Stimulated activated CD4-positive, alpha-beta T cell treated with anti-CD3 and anti-CD28 coated beads, Interleukin-15, amount 100 ng/mL, for 24 hours (primary cell): ENCODE measurements at regions not wholly inside any gene's neighbourhood (a gene's known extent, or its start where the extent isn't known, plus 50 kb on each side); places are given as distances from the start of the nearest gene placed in this dataset.
"Not testable (repeated sequence)": the region's sequence is repeated elsewhere in the genome, so short reads cannot be mapped to it uniquely, and the experiment has no call there.

Source experiments
- DNase-seq: peaks from one replicate; pipeline ENCODE4 v3.0.0-alpha.2; 2020

- no peak for DNase-seq
These were observed 342.8 kb downstream of the EIPR1 start for GRCh38 chr2:3034856-3035255.

GRCh38 chr2:3034396-3034795, 343.2 kb downstream of the EIPR1 start:
- no peak for DNase-seq

- no peak for DNase-seq
These were observed 344.3 kb downstream of the EIPR1 start for GRCh38 chr2:3033315-3033714.

GRCh38 chr2:3030791-3031190, 346.8 kb downstream of the EIPR1 start:
- DNase-seq = not testable (repeated sequence)

GRCh38 chr2:3025984-3026383, 351.6 kb downstream of the EIPR1 start:
- no peak for DNase-seq

GRCh38 chr2:3025261-3025660, 352.4 kb downstream of the EIPR1 start:
- no peak for DNase-seq

- DNase-seq = no peak
These were observed 353.1 kb downstream of the EIPR1 start for GRCh38 chr2:3024401-3024935.

GRCh38 chr2:3023531-3023930, 354.1 kb downstream of the EIPR1 start:
- no peak for DNase-seq

- DNase-seq = no peak
These were observed 354.7 kb downstream of the EIPR1 start for GRCh38 chr2:3022841-3023372.

GRCh38 chr2:3021720-3022119, 355.9 kb downstream of the EIPR1 start:
- no peak for DNase-seq

GRCh38 chr2:3010001-3010400, 367.6 kb downstream of the EIPR1 start:
- DNase-seq = no peak

- no peak for DNase-seq
These were observed 368.1 kb downstream of the EIPR1 start for GRCh38 chr2:3009483-3009882.

GRCh38 chr2:3009005-3009404, 368.6 kb downstream of the EIPR1 start:
- no peak for DNase-seq

- no peak for DNase-seq
These were observed 369.1 kb downstream of the EIPR1 start for GRCh38 chr2:3008561-3008960.

- no peak for DNase-seq
These were observed 370.5 kb downstream of the EIPR1 start for GRCh38 chr2:3007135-3007534.

- DNase-seq = no peak
These were observed 371.6 kb downstream of the EIPR1 start for GRCh38 chr2:3005859-3006501.

GRCh38 chr2:3001615-3002560, 375.7 kb downstream of the EIPR1 start:
- DNase-seq = no peak

GRCh38 chr2:3000968-3001367, 376.6 kb downstream of the EIPR1 start:
- no peak for DNase-seq

GRCh38 chr2:3000125-3000524, 377.5 kb downstream of the EIPR1 start:
- DNase-seq = no peak

- no peak for DNase-seq
These were observed 378.6 kb downstream of the EIPR1 start for GRCh38 chr2:2998971-2999370.

GRCh38 chr2:2993172-2993692, 384.4 kb downstream of the EIPR1 start:
- DNase-seq = no peak

GRCh38 chr2:2992634-2993033, 385.0 kb downstream of the EIPR1 start:
- no peak for DNase-seq

GRCh38 chr2:2985020-2985419, 392.6 kb downstream of the EIPR1 start:
- no peak for DNase-seq

GRCh38 chr2:2981000-2981399, 396.6 kb downstream of the EIPR1 start:
- DNase-seq = no peak
